Bronchial epithelial cell (primary cell): ENCODE measurements at regions not wholly inside any gene's neighbourhood (a gene's known extent, or its start where the extent isn't known, plus 50 kb on each side); places are given as distances from the start of the nearest gene placed in this dataset.

Experiments used
- DNase-seq: peaks from one replicate; pipeline ENCODE4 v3.0.0-alpha.2; 2010; ENCODE audit warnings: low read depth
- FAIRE-seq: peaks from 2 replicates; lab custom pipeline; 2011; peaks lifted over from hg19 to GRCh38; lab: Jason Lieb, UNC
- H3K27me3 ChIP-seq: 2 replicates; pipeline ENCODE4 v1.5.1; 2011; ENCODE audit warnings: low read length; ENCODE audit not compliant: control insufficient read depth, insufficient read depth
- H3K36me3 ChIP-seq: 2 replicates; pipeline ENCODE4 v1.5.1; 2011; ENCODE audit warnings: low read length; ENCODE audit not compliant: control insufficient read depth, insufficient read depth
- H3K4me3 ChIP-seq: 2 replicates; pipeline ENCODE4 v1.5.1; 2011; ENCODE audit warnings: mild to moderate bottlenecking, low read depth, low read length, control low read depth
- TF ChIP-seq, protein P1 (sequence below): IDR thresholded peaks from 2 replicates; pipeline ENCODE4 v1.5.1; 2011; ENCODE audit warnings: mild to moderate bottlenecking, moderate library complexity, low read length, control low read depth, inconsistent platforms; ENCODE audit not compliant: insufficient read depth, severe bottlenecking

DNA sequence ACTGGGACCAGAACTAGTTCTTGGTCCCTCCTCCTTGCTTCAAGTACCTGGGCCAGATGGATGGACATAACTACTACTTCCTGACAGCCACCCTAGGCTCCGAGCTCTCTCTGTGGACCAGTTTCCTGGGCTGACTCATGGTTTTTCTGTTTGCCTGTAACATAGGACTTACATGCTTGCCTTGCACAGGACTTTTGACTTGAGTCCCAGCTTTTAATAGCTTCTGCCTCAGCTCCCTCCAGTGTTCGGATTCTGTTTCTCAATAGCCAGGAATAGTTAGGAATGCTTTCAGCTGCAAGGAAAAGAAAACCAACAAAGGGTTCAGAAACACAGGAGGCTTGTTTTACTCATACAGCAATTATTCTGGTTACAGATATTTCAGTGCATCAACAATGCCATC lies 405.9 kb downstream of the ZNF536 start:
- TF ChIP-seq, protein P1, sequence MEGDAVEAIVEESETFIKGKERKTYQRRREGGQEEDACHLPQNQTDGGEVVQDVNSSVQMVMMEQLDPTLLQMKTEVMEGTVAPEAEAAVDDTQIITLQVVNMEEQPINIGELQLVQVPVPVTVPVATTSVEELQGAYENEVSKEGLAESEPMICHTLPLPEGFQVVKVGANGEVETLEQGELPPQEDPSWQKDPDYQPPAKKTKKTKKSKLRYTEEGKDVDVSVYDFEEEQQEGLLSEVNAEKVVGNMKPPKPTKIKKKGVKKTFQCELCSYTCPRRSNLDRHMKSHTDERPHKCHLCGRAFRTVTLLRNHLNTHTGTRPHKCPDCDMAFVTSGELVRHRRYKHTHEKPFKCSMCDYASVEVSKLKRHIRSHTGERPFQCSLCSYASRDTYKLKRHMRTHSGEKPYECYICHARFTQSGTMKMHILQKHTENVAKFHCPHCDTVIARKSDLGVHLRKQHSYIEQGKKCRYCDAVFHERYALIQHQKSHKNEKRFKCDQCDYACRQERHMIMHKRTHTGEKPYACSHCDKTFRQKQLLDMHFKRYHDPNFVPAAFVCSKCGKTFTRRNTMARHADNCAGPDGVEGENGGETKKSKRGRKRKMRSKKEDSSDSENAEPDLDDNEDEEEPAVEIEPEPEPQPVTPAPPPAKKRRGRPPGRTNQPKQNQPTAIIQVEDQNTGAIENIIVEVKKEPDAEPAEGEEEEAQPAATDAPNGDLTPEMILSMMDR = no peak
- no peak for FAIRE-seq
- no peak overlapping the region for H3K4me3 ChIP-seq
- no peak for DNase-seq
- H3K27me3 ChIP-seq = no peaks in the 10 kb centered on the region
- no peaks in the 10 kb centered on the region for H3K36me3 ChIP-seq

DNA sequence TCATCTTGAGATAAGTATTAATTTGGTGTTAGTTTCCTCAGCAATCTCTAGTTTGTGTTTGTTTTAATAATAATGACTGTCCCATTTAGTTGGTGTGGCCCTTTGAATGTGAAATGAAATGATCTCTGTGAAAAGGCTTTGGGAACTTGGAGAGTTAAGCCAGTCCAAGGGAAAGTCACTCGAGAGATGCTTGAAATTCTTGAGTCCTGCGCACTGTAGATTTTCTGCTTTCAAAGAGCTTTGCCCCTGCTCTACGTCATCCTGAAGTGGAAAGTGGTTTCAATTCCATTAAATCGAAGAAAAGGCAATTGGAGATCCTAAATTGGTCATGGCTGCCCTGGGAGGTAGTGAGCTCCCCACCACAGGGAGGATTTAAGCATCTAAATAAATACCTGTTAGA lies 403.8 kb downstream of the ZNF536 start:
- DNase-seq = no peak
- TF ChIP-seq, protein P1 = no peak
- no peak overlapping the region for H3K4me3 ChIP-seq
- H3K27me3 ChIP-seq = no peaks in the 10 kb centered on the region
- FAIRE-seq = no peak
- H3K36me3 ChIP-seq = no peaks in the 10 kb centered on the region

- Histone ChIP-seq H3K27me3 (no peaks in the 10 kb centered on the region), H3K36me3 (no peaks in the 10 kb centered on the region), H3K4me3 (no peak overlapping the region)
- no peak for FAIRE-seq
- DNase-seq = no peak
- TF ChIP-seq, protein P1 = no peak
Observed at GRCh38 chr19:30774252-30774766, 402.1 kb downstream of the ZNF536 start.

DNA sequence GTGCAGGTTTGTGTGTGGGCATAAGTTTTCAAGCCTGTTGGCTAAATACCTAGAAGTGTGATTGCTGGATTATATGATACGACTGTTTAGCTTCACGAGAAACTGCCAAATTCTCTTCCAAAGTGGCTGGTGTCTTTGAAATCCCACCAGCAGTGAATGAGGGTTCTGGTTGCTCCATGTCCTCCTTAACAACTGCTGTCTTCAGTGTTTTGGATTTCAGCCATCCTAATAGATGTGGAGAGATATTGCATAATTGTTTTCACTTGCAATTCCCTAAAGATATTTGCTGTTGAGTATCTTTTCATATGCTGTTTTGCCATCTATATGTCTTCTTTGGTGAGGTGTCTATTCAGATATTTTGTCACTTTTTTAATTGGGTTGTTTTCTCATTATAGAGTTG lies 390.5 kb downstream of the ZNF536 start:
- no peak overlapping the region for H3K4me3 ChIP-seq
- TF ChIP-seq, protein P1 = no peak
- H3K36me3 ChIP-seq = no peaks in the 10 kb centered on the region
- H3K27me3 ChIP-seq = no peaks in the 10 kb centered on the region
- DNase-seq = no peak
- no peak for FAIRE-seq

DNA sequence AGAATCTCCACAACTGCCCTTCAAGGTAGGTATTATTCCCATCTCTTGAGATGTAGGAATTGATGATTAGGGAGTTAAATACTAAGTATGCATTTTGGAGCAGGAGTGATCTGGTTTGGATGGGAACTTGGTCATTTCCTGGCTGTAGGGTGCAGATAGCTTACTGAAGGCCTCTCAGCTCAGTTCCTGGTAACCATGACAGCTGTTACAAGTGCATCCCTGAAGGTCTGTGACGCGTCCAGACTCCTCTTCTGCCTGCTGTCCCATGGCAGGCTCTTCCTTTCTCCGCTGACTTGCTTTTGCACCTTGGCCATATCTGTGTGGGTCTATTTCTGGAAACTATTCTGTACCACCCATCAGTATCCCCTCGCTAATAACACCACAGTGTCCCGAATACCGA lies 387.8 kb downstream of the ZNF536 start:
- Histone ChIP-seq H3K27me3 (no peaks in the 10 kb centered on the region), H3K36me3 (no peaks in the 10 kb centered on the region), H3K4me3 (no peak overlapping the region)
- TF ChIP-seq, protein P1 = no peak
- FAIRE-seq = no peak
- DNase-seq = no peak
